ENCODE measurements at regions not wholly inside any gene's neighbourhood (a gene's known extent, or its start where the extent isn't known, plus 50 kb on each side); places are given as distances from the start of the nearest gene placed in this dataset.

DNA sequence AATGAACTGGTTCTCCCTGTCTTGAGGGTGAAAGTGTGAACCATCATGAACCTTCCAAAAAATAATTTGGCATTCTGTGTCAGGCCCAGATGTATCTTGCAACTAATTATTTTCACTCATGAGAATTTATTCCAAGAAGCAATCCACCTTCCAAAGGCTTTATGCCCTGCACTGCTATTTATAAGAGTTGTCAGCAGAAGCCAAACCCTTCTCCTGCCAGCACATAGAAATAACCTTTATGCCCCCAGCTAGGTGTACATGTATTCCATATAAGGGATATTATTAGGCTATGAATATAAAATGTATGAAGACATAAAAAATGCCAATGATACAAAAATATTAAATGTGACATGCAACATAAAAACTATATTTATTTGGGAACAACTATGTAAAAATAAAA, 69.0 kb upstream of the GDF10 start:
- TF ChIP-seq, protein P1, sequence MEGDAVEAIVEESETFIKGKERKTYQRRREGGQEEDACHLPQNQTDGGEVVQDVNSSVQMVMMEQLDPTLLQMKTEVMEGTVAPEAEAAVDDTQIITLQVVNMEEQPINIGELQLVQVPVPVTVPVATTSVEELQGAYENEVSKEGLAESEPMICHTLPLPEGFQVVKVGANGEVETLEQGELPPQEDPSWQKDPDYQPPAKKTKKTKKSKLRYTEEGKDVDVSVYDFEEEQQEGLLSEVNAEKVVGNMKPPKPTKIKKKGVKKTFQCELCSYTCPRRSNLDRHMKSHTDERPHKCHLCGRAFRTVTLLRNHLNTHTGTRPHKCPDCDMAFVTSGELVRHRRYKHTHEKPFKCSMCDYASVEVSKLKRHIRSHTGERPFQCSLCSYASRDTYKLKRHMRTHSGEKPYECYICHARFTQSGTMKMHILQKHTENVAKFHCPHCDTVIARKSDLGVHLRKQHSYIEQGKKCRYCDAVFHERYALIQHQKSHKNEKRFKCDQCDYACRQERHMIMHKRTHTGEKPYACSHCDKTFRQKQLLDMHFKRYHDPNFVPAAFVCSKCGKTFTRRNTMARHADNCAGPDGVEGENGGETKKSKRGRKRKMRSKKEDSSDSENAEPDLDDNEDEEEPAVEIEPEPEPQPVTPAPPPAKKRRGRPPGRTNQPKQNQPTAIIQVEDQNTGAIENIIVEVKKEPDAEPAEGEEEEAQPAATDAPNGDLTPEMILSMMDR (IDR thresholded peaks at IDR 0.05) = no peak
- TF ChIP-seq POLR2AphosphoS5 (IDR thresholded peaks at IDR 0.05; ENCODE audit: low read depth, low read length) = no peak
